Left lung (tissue), 4 donors: ENCODE measurements at regions not wholly inside any gene's neighbourhood (a gene's known extent, or its start where the extent isn't known, plus 50 kb on each side); places are given as distances from the start of the nearest gene placed in this dataset.

Experiments
- ATAC-seq: fragments of 200-7000 bp; cut with Tn5 transposase; one replicate; pipeline ENCODE4 v1.9.1; 2020; ENCODE audit warnings: moderate library complexity
- DNase-seq, 4 donors: peaks; one replicate each; pipeline ENCODE4 v3.0.0-alpha.2; 2013 to 2020
- H3K27ac ChIP-seq, 2 donors: fragments of 200-600 bp; sonication (generic) in 1 of 2; one replicate each; pipeline versions ENCODE4 v1.5.0 to v1.8.0; 2020 to 2021
- H3K27me3 ChIP-seq, 2 donors: fragments of 200-600 bp; sonication (generic) in 1 of 2; one replicate each; pipeline versions ENCODE4 v1.5.0 to v1.8.0; 2020 to 2021
- H3K36me3 ChIP-seq, 2 donors: fragments of 200-600 bp; sonication (generic) in 1 of 2; one replicate each; pipeline versions ENCODE4 v1.5.0 to v1.8.0; 2020 to 2021
- H3K4me1 ChIP-seq, 2 donors: fragments of 200-600 bp; one replicate each; pipeline ENCODE4 v1.8.0; 2021
- H3K4me3 ChIP-seq, 2 donors: fragments of 200-600 bp; sonication (generic) in 1 of 2; one replicate each; pipeline versions ENCODE4 v1.5.0 to v1.8.0; 2020 to 2021; ENCODE audit warnings: mild to moderate bottlenecking in 1 of 2
- H3K9me3 ChIP-seq, 2 donors: fragments of 200-600 bp; sonication (generic) in 1 of 2; one replicate each; pipeline versions ENCODE4 v1.5.0 to v1.8.0; 2020 to 2021
- CTCF ChIP-seq, 2 donors: fragments of 200-600 bp; sonication (generic) in 1 of 2; IDR thresholded peaks; one replicate each; pipeline versions ENCODE4 v1.5.0 to v1.8.0; 2021; ENCODE audit warnings: antibody characterized with exemption in 2 of 2
- intact Hi-C, 2 donors: fragments of 100-400 bp; cut with DNase I; formaldehyde crosslinking; loops; one replicate each; pipeline versions ENCODE4 v1.11.2 to v1.14.2; 2022
- donor health status: DM: no; HTN: yes; CAD: no.
- donor health status: DM: no; HTN: no; CAD: no.

- no peak for TF ChIP-seq CTCF (IDR thresholded peaks at IDR 0.05)
- Histone ChIP-seq H3K27ac (no peak overlapping the region), H3K36me3 (no peaks in the 10 kb centered on the region), H3K4me3 (no peak overlapping the region), H3K27me3 (no peaks in the 10 kb centered on the region), H3K4me1 (no peaks in the 10 kb centered on the region), H3K9me3 (no peaks in the 10 kb centered on the region)
- intact Hi-C loops = no loop called here
- ATAC-seq (no peak), DNase-seq (no peak)
Observed at GRCh38 chr1:221887415-221887746, 145.5 kb upstream of the DUSP10 start.

GRCh38 chr1:221886743-221887414 lies 145.0 kb upstream of the DUSP10 start:
- intact Hi-C loops = no loop called here
- H3K9me3 ChIP-seq = no peaks in the 10 kb centered on the region
- no peak overlapping the region for H3K4me3 ChIP-seq
- TF ChIP-seq CTCF (IDR thresholded peaks at IDR 0.05) = no peak
- DNase-seq (peak in 2 of 4 donors; percentile 51 to 80), ATAC-seq (peak; percentile 94)
- no peaks in the 10 kb centered on the region for H3K4me1 ChIP-seq
- no peaks in the 10 kb centered on the region for H3K27me3 ChIP-seq
- no peak overlapping the region for H3K27ac ChIP-seq
- H3K36me3 ChIP-seq = no peaks in the 10 kb centered on the region

- no peaks in the 10 kb centered on the region for H3K4me1 ChIP-seq
- no peak overlapping the region for H3K27ac ChIP-seq
- intact Hi-C loops = no loop called here
- no peaks in the 10 kb centered on the region for H3K36me3 ChIP-seq
- H3K9me3 ChIP-seq = no peaks in the 10 kb centered on the region
- H3K27me3 ChIP-seq = no peaks in the 10 kb centered on the region
- H3K4me3 ChIP-seq = no peak overlapping the region
- ATAC-seq (no peak), DNase-seq (no peak)
- no peak for TF ChIP-seq CTCF (IDR thresholded peaks at IDR 0.05)
Observed at GRCh38 chr1:221886311-221886710, 144.4 kb upstream of the DUSP10 start.

- H3K27me3 ChIP-seq = no peaks in the 10 kb centered on the region
- no peak overlapping the region for H3K4me3 ChIP-seq
- H3K9me3 ChIP-seq = no peaks in the 10 kb centered on the region
- DNase-seq (no peak), ATAC-seq (no peak)
- no peaks in the 10 kb centered on the region for H3K4me1 ChIP-seq
- intact Hi-C loops = no loop called here
- H3K27ac ChIP-seq = no peak overlapping the region
- H3K36me3 ChIP-seq = no peaks in the 10 kb centered on the region
- TF ChIP-seq CTCF (IDR thresholded peaks at IDR 0.05) = no peak
Observed at GRCh38 chr1:221884821-221885220, 142.9 kb upstream of the DUSP10 start.

- no peaks in the 10 kb centered on the region for H3K36me3 ChIP-seq
- DNase-seq (no peak), ATAC-seq (no peak)
- no peak overlapping the region for H3K4me3 ChIP-seq
- TF ChIP-seq CTCF (IDR thresholded peaks at IDR 0.05) = no peak
- no peaks in the 10 kb centered on the region for H3K9me3 ChIP-seq
- intact Hi-C loops = no loop called here
- no peaks in the 10 kb centered on the region for H3K27me3 ChIP-seq
- no peak overlapping the region for H3K27ac ChIP-seq
- no peaks in the 10 kb centered on the region for H3K4me1 ChIP-seq
Observed at GRCh38 chr1:221881805-221882581, 140.1 kb upstream of the DUSP10 start.
